GM18907 (cell line): ENCODE measurements at regions not wholly inside any gene's neighbourhood (a gene's known extent, or its start where the extent isn't known, plus 50 kb on each side); places are given as distances from the start of the nearest gene placed in this dataset.
"Not testable (repeated sequence)": the region's sequence is repeated elsewhere in the genome, so short reads cannot be mapped to it uniquely, and the experiment has no call there.

Source experiments
- ATAC-seq: cut with Tn5 transposase; IDR thresholded peaks from one replicate; pipeline ENCODE4 v1.9.1; 2021; ENCODE audit warnings: mild to moderate bottlenecking, moderate library complexity; ENCODE audit not compliant: unreplicated experiment

GRCh38 chr13:66072097-66072496 lies 1158.0 kb downstream of the PCDH9 start:
- not testable (repeated sequence) for ATAC-seq

- ATAC-seq: no peak
Observed at GRCh38 chr13:66071608-66072007, 1158.5 kb downstream of the PCDH9 start.

GRCh38 chr13:66071029-66071428 lies 1159.1 kb downstream of the PCDH9 start:
- ATAC-seq: no peak

GRCh38 chr13:66069570-66069969 lies 1160.6 kb downstream of the PCDH9 start:
- no peak for ATAC-seq

GRCh38 chr13:66068683-66069082 lies 1161.5 kb downstream of the PCDH9 start:
- ATAC-seq: no peak

- no peak for ATAC-seq
Observed at GRCh38 chr13:66048888-66049287, 1181.2 kb downstream of the PCDH9 start.

GRCh38 chr13:66040506-66040905 lies 1189.6 kb downstream of the PCDH9 start:
- no peak for ATAC-seq

- no peak for ATAC-seq
Observed at GRCh38 chr13:66037096-66037495, 1193.0 kb downstream of the PCDH9 start.

- no peak for ATAC-seq
Observed at GRCh38 chr13:66036636-66037035, 1193.5 kb downstream of the PCDH9 start.

- no peak for ATAC-seq
Observed at GRCh38 chr13:66036024-66036614, 1194.0 kb downstream of the PCDH9 start.

GRCh38 chr13:66033924-66034323 lies 1196.2 kb downstream of the PCDH9 start:
- ATAC-seq: no peak

- no peak for ATAC-seq
Observed at GRCh38 chr13:66021846-66022245, 1208.3 kb downstream of the PCDH9 start.

- ATAC-seq: no peak
Observed at GRCh38 chr13:66014771-66015170, 1215.4 kb downstream of the PCDH9 start.

GRCh38 chr13:66009241-66009640 lies 1220.9 kb downstream of the PCDH9 start:
- no peak for ATAC-seq

GRCh38 chr13:66003558-66003957 lies 1226.6 kb downstream of the PCDH9 start:
- ATAC-seq: no peak

GRCh38 chr13:66001140-66001539 lies 1229.0 kb downstream of the PCDH9 start:
- no peak for ATAC-seq

- ATAC-seq: no peak
Observed at GRCh38 chr13:65999411-65999810, 1230.7 kb downstream of the PCDH9 start.

GRCh38 chr13:65990684-65991083 lies 1239.5 kb downstream of the PCDH9 start:
- ATAC-seq: no peak

GRCh38 chr13:65985612-65986011 lies 1244.5 kb downstream of the PCDH9 start:
- no peak for ATAC-seq

- no peak for ATAC-seq
Observed at GRCh38 chr13:65977525-65977924, 1252.6 kb downstream of the PCDH9 start.

GRCh38 chr13:65971541-65971940 lies 1258.6 kb downstream of the PCDH9 start:
- no peak for ATAC-seq

GRCh38 chr13:65966991-65967451 lies 1263.1 kb downstream of the PCDH9 start:
- ATAC-seq: no peak

GRCh38 chr13:65965501-65965900 lies 1264.6 kb downstream of the PCDH9 start:
- ATAC-seq: no peak
